SK-N-MC (cell line): ENCODE measurements at regions not wholly inside any gene's neighbourhood (a gene's known extent, or its start where the extent isn't known, plus 50 kb on each side); places are given as distances from the start of the nearest gene placed in this dataset.

ENCODE experiments used
- EZH2 ChIP-seq: fragments of 200-600 bp; sonication (generic); IDR thresholded peaks from one replicate; pipeline ENCODE4 v1.6.1; 2017; ENCODE audit warnings: antibody characterized with exemption
- FOXP2 ChIP-seq: optimal IDR thresholded peaks from 2 replicates; pipeline ENCODE3; 2011; ENCODE audit warnings: mild to moderate bottlenecking, moderate library complexity; ENCODE audit not compliant: insufficient read depth; ENCODE audit errors: extremely low read length, control extremely low read depth
- POLR2AphosphoS5 ChIP-seq: IDR thresholded peaks from 2 replicates; pipeline ENCODE4 v1.6.1; 2012; ENCODE audit warnings: mild to moderate bottlenecking, low read depth, low read length, borderline replicate concordance

DNA sequence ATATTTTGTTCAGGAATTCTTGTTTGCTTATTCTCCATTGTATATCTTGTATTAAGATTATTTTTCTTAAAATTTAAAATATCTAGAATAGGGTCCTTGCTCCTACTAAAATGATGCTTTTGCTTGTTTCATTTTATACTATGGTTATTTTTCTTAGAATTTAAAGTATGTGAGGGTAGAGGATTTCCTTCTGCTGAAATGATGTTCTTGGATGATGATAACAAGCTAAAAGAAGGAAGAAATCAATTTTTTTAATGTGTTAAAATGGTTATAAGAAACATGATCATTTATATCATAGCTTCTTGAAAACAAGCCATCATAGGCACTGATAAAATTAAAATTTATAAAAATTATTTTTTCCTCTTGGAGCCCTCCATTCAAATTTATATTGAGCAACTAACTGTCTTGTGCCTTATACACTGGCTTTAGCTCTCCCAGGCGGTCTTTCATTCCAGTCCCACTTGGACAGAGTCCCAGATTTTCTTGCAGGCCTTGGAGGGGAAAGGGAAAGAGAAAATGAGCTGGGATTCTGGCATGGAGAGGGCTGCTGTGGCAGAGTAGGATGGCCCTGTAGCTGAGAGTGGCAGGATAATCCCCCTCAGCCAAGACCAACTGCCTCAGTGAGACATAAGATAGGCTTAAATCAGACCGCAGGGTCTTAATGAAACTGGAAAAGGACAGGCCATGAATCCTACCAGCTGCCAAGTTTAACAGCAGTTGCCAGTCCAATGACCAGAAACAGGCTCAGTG lies 60.2 kb downstream of the DNAJB9 start:
- TF ChIP-seq POLR2AphosphoS5 = no peak
- TF ChIP-seq EZH2 = no peak
- no peak for TF ChIP-seq FOXP2
